OCI-LY7 (cell line): ENCODE measurements at regions not wholly inside any gene's neighbourhood (a gene's known extent, or its start where the extent isn't known, plus 50 kb on each side); places are given as distances from the start of the nearest gene placed in this dataset.

Source experiments
- BruUV-seq: library from RNA; stranded (reverse); fragments of 400-500 nt; replicated peaks from 2 replicates; lab custom pipeline; 2021; lab: Mats Ljungman, UMichigan
- CTCF ChIA-PET: fragments of 300-600 bp; sonication (Branson Sonifier 250); formaldehyde crosslinking; loops from one replicate; lab custom pipeline; 2022; ENCODE audit warnings: antibody characterized with exemption; ENCODE audit not compliant: unreplicated experiment; lab: Charles Lee
- POLR2A ChIA-PET: fragments of 300-600 bp; sonication (Branson Sonifier 250); formaldehyde crosslinking; loops from one replicate; lab custom pipeline; 2022; ENCODE audit warnings: antibody characterized with exemption; lab: Charles Lee
- DNase-seq: peaks from one replicate; pipeline ENCODE4 v3.0.0-alpha.2; 2015; ENCODE audit warnings: low spot score
- H2AFZ ChIP-seq: fragments of 200-600 bp; sonication (generic), shearing (Covaris generic); 2 replicates; pipeline ENCODE4 v1.6.1; 2014; ENCODE audit warnings: mild to moderate bottlenecking, antibody characterized with exemption, low read length, moderate library complexity
- H3K27ac ChIP-seq: fragments of 200-600 bp; sonication (generic); 2 replicates; pipeline ENCODE4 v1.5.1; 2014; ENCODE audit warnings: mixed run types, low read depth, mild to moderate bottlenecking, moderate library complexity, low read length, inconsistent platforms; ENCODE audit not compliant: poor library complexity, severe bottlenecking
- H3K36me3 ChIP-seq: fragments of 200-600 bp; sonication (generic); 2 replicates; pipeline ENCODE4 v1.6.1; 2014; ENCODE audit warnings: mild to moderate bottlenecking, antibody characterized with exemption, low read length, moderate library complexity, mixed read lengths; ENCODE audit not compliant: insufficient read depth
- H3K4me1 ChIP-seq: fragments of 200-600 bp; sonication (generic); 2 replicates; pipeline ENCODE4 v1.5.1; 2014; ENCODE audit warnings: mild to moderate bottlenecking, low read length; ENCODE audit not compliant: insufficient read depth, poor library complexity, severe bottlenecking
- H3K4me2 ChIP-seq: fragments of 200-600 bp; sonication (generic); 2 replicates; pipeline ENCODE4 v1.6.1; 2014; ENCODE audit warnings: mild to moderate bottlenecking, low read length
- H3K4me3 ChIP-seq: fragments of 200-600 bp; sonication (generic); 2 replicates; pipeline ENCODE4 v1.5.1; 2014; ENCODE audit warnings: mild to moderate bottlenecking, low read depth, low read length; ENCODE audit not compliant: poor library complexity, severe bottlenecking
- H3K79me2 ChIP-seq: fragments of 200-600 bp; sonication (generic); 2 replicates; pipeline ENCODE4 v1.6.1; 2016; ENCODE audit warnings: low read depth, mild to moderate bottlenecking, low read length, moderate library complexity, mixed read lengths; ENCODE audit not compliant: insufficient read depth
- H3K9me2 ChIP-seq: fragments of 200-600 bp; sonication (generic); 2 replicates; pipeline ENCODE4 v1.6.1; 2016; ENCODE audit warnings: mild to moderate bottlenecking, low read length, mixed read lengths; ENCODE audit not compliant: insufficient read depth
- H3K9me3 ChIP-seq: fragments of 200-600 bp; sonication (generic); 2 replicates; pipeline ENCODE4 v1.6.1; 2014; ENCODE audit warnings: mild to moderate bottlenecking, mixed run types, low read length, mixed read lengths
- H4K20me1 ChIP-seq: fragments of 200-600 bp; sonication (generic); 2 replicates; pipeline ENCODE4 v1.6.1; 2014; ENCODE audit warnings: mild to moderate bottlenecking, antibody characterized with exemption, low read length, moderate library complexity, mixed read lengths; ENCODE audit not compliant: insufficient read depth
- EZH2phosphoT487 ChIP-seq: fragments of 200-600 bp; sonication (generic); IDR thresholded peaks from 2 replicates; pipeline ENCODE4 v1.6.1; 2018; ENCODE audit warnings: low read depth, borderline replicate concordance, mild to moderate bottlenecking, mixed run types, antibody characterized with exemption, low read length, moderate library complexity, mixed read lengths
- intact Hi-C: fragments of 100-400 bp; cut with micrococcal nuclease; formaldehyde crosslinking; loops from one replicate; pipeline ENCODE4 v1.10.0; 2022; ENCODE audit not compliant: unreplicated experiment
- TF ChIP-seq, protein P1 (sequence below): fragments of 200-600 bp; sonication (generic); conservative IDR thresholded peaks from 2 replicates; pipeline ENCODE4 v1.5.1; 2014; ENCODE audit warnings: mild to moderate bottlenecking, antibody characterized with exemption, low read length, moderate library complexity, mixed read lengths

DNA sequence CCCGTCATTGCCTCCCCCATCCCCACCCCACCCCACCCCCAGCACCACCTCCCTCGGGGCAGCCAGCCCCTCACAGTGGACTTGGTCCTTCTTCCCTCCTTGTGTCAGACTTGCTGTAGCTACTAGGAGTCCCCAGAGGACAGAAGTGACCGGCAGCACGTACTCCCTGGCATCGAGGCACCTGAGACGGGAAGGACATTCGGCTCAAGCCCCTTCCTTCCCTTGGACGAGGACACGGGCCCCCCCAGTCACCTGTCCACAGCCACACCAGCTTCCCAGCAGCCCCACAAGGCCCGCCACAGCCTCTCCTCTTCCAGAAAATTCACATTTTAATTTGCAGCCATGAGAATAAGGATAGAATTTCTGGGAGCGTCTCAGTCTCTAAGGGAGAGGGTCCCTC, 267.8 kb upstream of the SHH start:
- H3K9me3 ChIP-seq, result no peaks in the 10 kb centered on the region
- H3K9me2 ChIP-seq, result no peaks in the 10 kb centered on the region
- ChIA-PET CTCF (no interaction called here), POLR2A (no interaction called here)
- H2AFZ ChIP-seq, result no peak overlapping the region
- TF ChIP-seq EZH2phosphoT487, result no peak
- TF ChIP-seq, protein P1, sequence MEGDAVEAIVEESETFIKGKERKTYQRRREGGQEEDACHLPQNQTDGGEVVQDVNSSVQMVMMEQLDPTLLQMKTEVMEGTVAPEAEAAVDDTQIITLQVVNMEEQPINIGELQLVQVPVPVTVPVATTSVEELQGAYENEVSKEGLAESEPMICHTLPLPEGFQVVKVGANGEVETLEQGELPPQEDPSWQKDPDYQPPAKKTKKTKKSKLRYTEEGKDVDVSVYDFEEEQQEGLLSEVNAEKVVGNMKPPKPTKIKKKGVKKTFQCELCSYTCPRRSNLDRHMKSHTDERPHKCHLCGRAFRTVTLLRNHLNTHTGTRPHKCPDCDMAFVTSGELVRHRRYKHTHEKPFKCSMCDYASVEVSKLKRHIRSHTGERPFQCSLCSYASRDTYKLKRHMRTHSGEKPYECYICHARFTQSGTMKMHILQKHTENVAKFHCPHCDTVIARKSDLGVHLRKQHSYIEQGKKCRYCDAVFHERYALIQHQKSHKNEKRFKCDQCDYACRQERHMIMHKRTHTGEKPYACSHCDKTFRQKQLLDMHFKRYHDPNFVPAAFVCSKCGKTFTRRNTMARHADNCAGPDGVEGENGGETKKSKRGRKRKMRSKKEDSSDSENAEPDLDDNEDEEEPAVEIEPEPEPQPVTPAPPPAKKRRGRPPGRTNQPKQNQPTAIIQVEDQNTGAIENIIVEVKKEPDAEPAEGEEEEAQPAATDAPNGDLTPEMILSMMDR, result no peak
- DNase-seq, result no peak
- no peaks in the 10 kb centered on the region for H4K20me1 ChIP-seq
- BruUV-seq, result no TSS peak
- H3K27ac ChIP-seq, result no peak overlapping the region
- no peak overlapping the region for H3K4me3 ChIP-seq
- no peaks in the 10 kb centered on the region for H3K36me3 ChIP-seq
- intact Hi-C loops, result no loop called here
- no peaks in the 10 kb centered on the region for H3K4me1 ChIP-seq
- H3K4me2 ChIP-seq, result no peak overlapping the region
- no peaks in the 10 kb centered on the region for H3K79me2 ChIP-seq

DNA sequence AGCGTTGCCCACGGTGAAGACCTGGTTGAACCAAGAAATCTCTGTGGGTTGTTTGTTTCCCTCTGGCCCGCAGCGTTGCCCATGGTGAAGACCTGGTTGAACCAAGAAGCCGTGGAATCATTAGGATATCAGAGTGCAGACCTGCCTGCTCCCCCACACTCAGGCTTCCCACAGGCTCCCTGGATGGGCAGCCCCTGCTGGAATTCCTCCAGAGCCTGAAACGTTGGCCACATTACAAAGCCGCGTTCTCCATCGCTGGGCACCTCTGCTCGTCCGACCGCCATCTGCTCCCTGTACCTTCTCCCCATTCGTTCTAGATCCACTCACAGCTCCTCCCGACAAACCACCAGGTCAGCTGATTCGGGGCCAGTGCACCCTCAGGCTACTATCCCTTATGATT, 266.9 kb upstream of the SHH start:
- no peaks in the 10 kb centered on the region for H3K79me2 ChIP-seq
- no peak overlapping the region for H3K4me3 ChIP-seq
- DNase-seq, result no peak
- H3K9me3 ChIP-seq, result no peaks in the 10 kb centered on the region
- H3K36me3 ChIP-seq, result no peaks in the 10 kb centered on the region
- no peak overlapping the region for H2AFZ ChIP-seq
- H4K20me1 ChIP-seq, result no peaks in the 10 kb centered on the region
- H3K4me1 ChIP-seq, result no peaks in the 10 kb centered on the region
- H3K27ac ChIP-seq, result no peak overlapping the region
- ChIA-PET CTCF (interaction anchor here (0.6 kb wide), 1 partner anchor 264 kb away, joined by 4 read pairs; no protein-coding TSS in a partner anchor), POLR2A (no interaction called here)
- no TSS peak for BruUV-seq
- intact Hi-C loops, result no loop called here
- no peak overlapping the region for H3K4me2 ChIP-seq
- H3K9me2 ChIP-seq, result no peaks in the 10 kb centered on the region
- no peak for TF ChIP-seq EZH2phosphoT487
- TF ChIP-seq, protein P1, result no peak

DNA sequence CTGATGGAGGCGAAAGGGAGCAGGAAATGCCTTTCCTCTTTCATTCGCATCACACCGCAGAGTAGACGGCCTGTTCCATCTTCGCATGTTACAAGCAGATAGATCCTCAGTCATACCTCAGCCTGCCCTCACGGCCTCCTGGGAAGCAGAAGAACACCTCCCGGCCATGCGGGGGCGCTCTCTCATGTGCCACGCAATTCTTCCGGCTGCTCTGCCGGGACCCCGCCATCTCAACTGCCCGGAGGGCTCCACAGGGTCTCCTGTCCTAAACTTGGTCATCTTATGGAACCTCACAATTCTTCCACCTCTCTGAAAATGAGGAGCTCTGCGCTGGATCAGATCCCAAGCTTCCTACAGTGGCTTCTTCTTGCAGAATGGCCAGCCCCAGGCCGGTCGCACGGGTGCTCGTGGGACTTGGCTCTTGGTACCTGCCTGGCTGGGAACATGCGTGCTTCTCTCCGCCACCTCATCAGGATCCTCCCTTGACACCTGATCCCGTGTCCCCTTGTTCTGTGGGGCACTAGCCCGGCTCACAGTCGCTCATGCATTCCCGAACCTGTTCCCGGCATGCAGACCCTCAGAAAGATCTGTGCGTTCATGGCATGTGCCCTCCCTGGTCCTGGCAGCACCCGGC, 262.8 kb upstream of the SHH start:
- BruUV-seq, result no TSS peak
- no peak for DNase-seq
- intact Hi-C loops, result no loop called here
- Histone ChIP-seq H3K4me1 (no peaks in the 10 kb centered on the region), H3K27ac (no peak overlapping the region), H3K9me3 (no peaks in the 10 kb centered on the region), H3K79me2 (no peaks in the 10 kb centered on the region), H4K20me1 (no peaks in the 10 kb centered on the region), H3K9me2 (no peaks in the 10 kb centered on the region), H2AFZ (no peak overlapping the region), H3K4me2 (no peak overlapping the region), H3K4me3 (no peak overlapping the region), H3K36me3 (no peaks in the 10 kb centered on the region)
- ChIA-PET CTCF (no interaction called here), POLR2A (no interaction called here)
- TF ChIP-seq, protein P1, result peak; percentile 41; the same call in 1 of the 2 replicates
- TF ChIP-seq EZH2phosphoT487, result no peak
